ENCODE measurements at regions not wholly inside any gene's neighbourhood (a gene's known extent, or its start where the extent isn't known, plus 50 kb on each side); places are given as distances from the start of the nearest gene placed in this dataset.

GRCh38 chr14:38848243-38848935 lies 254.6 kb downstream of the SEC23A start:
- intact Hi-C loops (cut with micrococcal nuclease): no loop called here

GRCh38 chr14:38847161-38847560 lies 255.9 kb downstream of the SEC23A start:
- intact Hi-C loops (cut with micrococcal nuclease): no loop called here

GRCh38 chr14:38839694-38840365 lies 263.2 kb downstream of the SEC23A start:
- intact Hi-C loops (cut with micrococcal nuclease): no loop called here

GRCh38 chr14:38838979-38839323 lies 264.1 kb downstream of the SEC23A start:
- intact Hi-C loops (cut with micrococcal nuclease): no loop called here

- intact Hi-C loops (cut with micrococcal nuclease): no loop called here
Measured at GRCh38 chr14:38838049-38838978, 264.7 kb downstream of the SEC23A start.

- intact Hi-C loops (cut with micrococcal nuclease): no loop called here
Measured at GRCh38 chr14:38837343-38838048, 265.5 kb downstream of the SEC23A start.

- intact Hi-C loops (cut with micrococcal nuclease): no loop called here
Measured at GRCh38 chr14:38836539-38836938, 266.5 kb downstream of the SEC23A start.

- intact Hi-C loops (cut with micrococcal nuclease): no loop called here
Measured at GRCh38 chr14:38835874-38836273, 267.2 kb downstream of the SEC23A start.

GRCh38 chr14:38828183-38828827 lies 274.7 kb downstream of the SEC23A start:
- intact Hi-C loops (cut with micrococcal nuclease): no loop called here

GRCh38 chr14:38824706-38825105 lies 278.3 kb downstream of the SEC23A start:
- intact Hi-C loops (cut with micrococcal nuclease): no loop called here

GRCh38 chr14:38818555-38818954 lies 284.5 kb downstream of the SEC23A start:
- intact Hi-C loops (cut with micrococcal nuclease): no loop called here

- intact Hi-C loops (cut with micrococcal nuclease): no loop called here
Measured at GRCh38 chr14:38808734-38809455, 294.1 kb downstream of the SEC23A start.

- intact Hi-C loops (cut with micrococcal nuclease): no loop called here
Measured at GRCh38 chr14:38799671-38800070, 303.4 kb downstream of the SEC23A start.

- intact Hi-C loops (cut with micrococcal nuclease): no loop called here
Measured at GRCh38 chr14:38794677-38795076, 308.4 kb downstream of the SEC23A start.

GRCh38 chr14:38791862-38792261 lies 311.2 kb downstream of the SEC23A start:
- intact Hi-C loops (cut with micrococcal nuclease): no loop called here

- intact Hi-C loops (cut with micrococcal nuclease): no loop called here
Measured at GRCh38 chr14:38790916-38791315, 312.1 kb downstream of the SEC23A start.

GRCh38 chr14:38789805-38790204 lies 313.2 kb downstream of the SEC23A start:
- intact Hi-C loops (cut with micrococcal nuclease): no loop called here

GRCh38 chr14:38788060-38788459 lies 315.0 kb downstream of the SEC23A start:
- intact Hi-C loops (cut with micrococcal nuclease): no loop called here

- intact Hi-C loops (cut with micrococcal nuclease): no loop called here
Measured at GRCh38 chr14:38786921-38787320, 316.1 kb downstream of the SEC23A start.

GRCh38 chr14:38777401-38777800 lies 325.6 kb downstream of the SEC23A start:
- intact Hi-C loops (cut with micrococcal nuclease): no loop called here

All from T-helper 2 cell treated with Interferon-gamma antibody and Interleukin-4, amounts not matched to agents 100 ng/mL and 5 ng/mL, for 36 hours (primary cell).